Ascending aorta (tissue), 2 donors: ENCODE measurements at regions not wholly inside any gene's neighbourhood (a gene's known extent, or its start where the extent isn't known, plus 50 kb on each side); places are given as distances from the start of the nearest gene placed in this dataset.

Experiments used
- DNase-seq, 2 donors: peaks; one replicate each; pipeline ENCODE4 v3.0.0-alpha.2; 2019; ENCODE audit warnings: low spot score in 2 of 2
- H3K27ac ChIP-seq, 2 donors: fragments of 200-600 bp; sonication (generic); one replicate each; pipeline ENCODE4 v1.5.1; 2016 to 2017; ENCODE audit warnings: mild to moderate bottlenecking in 1 of 2
- H3K27me3 ChIP-seq: fragments of 200-600 bp; sonication (generic); one replicate; pipeline ENCODE4 v1.5.1; 2017
- H3K36me3 ChIP-seq, 2 donors: fragments of 200-600 bp; sonication (generic); one replicate each; pipeline ENCODE4 v1.5.1; 2016
- H3K4me1 ChIP-seq, 2 donors: fragments of 200-600 bp; sonication (generic); one replicate each; pipeline ENCODE4 v1.5.1; 2016 to 2017; ENCODE audit warnings: mild to moderate bottlenecking in 1 of 2
- H3K4me3 ChIP-seq, 2 donors: fragments of 200-600 bp; sonication (generic); one replicate each; pipeline ENCODE4 v1.5.1; 2016 to 2017; ENCODE audit warnings: mild to moderate bottlenecking in 1 of 2
- H3K9me3 ChIP-seq, 2 donors: fragments of 200-600 bp; sonication (generic); one replicate each; pipeline ENCODE4 v1.5.1; 2016
- CTCF ChIP-seq, 3 experiments: fragments of 200-600 bp in 2 of 3; fragments of 450-650 bp in 1 of 3; sonication (generic) in 2 of 3; IDR thresholded peaks; one replicate each; pipeline ENCODE4 v1.5.1; 2016 to 2019; ENCODE audit warnings: antibody characterized with exemption in 3 of 3, mild to moderate bottlenecking in 1 of 3, moderate library complexity in 1 of 3
- intact Hi-C: fragments of 100-400 bp; cut with DNase I; formaldehyde crosslinking; loops from one replicate; pipeline ENCODE4 v1.15.1; 2023

DNA sequence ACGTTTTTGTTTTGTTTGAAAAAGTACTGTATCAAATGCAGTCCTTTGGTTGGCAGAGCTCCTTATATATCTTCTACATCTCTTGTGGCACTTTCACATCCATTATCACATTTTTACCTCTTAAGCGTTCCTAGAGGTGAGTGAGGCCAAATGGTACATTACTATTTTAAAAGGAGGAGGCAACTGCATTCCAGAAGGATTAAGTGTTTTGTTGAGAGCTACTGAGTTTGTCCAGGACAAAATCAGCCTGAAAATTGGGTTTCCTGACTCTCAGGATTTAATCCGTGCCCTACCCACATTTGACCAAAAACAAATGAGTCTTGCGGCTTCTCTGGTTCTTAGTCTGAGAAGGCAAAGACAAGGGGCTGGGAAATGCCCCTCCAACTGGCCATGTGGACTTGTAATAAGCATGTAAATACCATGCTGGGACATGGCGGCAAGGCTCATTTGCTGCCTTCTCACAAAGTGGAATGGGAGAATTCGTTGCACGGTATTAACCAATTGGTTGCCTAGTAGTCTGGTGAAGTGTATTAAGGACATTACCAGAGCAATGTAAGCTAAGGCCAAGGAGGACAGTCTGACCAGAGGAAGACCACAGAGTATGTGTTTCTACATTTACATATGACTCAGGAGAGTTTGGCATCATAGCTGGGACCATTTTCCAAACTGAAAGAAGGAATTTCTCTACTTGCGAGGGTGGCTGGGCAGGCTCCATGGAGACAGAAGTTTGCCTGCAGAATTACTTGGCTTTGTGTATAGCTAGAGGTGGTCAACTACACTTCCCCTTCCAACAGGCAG lies 175.8 kb upstream of the PLXNC1 start:
- Histone ChIP-seq H3K9me3 (no peaks in the 10 kb centered on the region), H3K4me1 (peaks cover 4 to 21% of the 10 kb centered on the region in 2 donors), H3K4me3 (peak overlapping the region in 1 of 2 donors; percentile 4), H3K27me3 (no peaks in the 10 kb centered on the region), H3K36me3 (no peaks in the 10 kb centered on the region), H3K27ac (peak overlapping the region; percentile 79 to 84)
- intact Hi-C loops: loop anchor here (5.0 to 10.0 kb wide), 2 partner anchors 58 to 145 kb away; no protein-coding TSS in a partner anchor
- TF ChIP-seq CTCF (IDR thresholded peaks at IDR 0.05): no peak
- DNase-seq: peak in 1 of 2 donors; percentile 67

DNA sequence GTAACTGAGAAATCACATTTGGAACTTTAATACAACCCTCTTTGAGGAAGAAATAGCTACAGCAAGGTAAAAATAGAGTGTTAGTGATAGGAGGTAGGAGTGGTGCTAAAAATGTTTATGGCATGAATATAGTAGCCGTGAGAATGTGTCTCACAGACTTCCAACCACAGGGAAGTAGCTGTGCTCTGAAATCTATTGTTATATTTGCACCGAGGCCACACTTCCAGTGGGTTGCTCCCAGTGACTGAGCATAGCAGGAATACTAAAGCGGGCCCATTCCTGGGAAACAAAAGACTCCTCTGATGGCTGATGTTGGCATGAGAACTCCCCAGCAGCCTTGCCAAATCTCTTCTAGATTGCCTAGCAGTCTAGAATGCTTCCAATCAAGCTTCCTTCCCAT lies 174.1 kb upstream of the PLXNC1 start:
- DNase-seq: no peak
- no peaks in the 10 kb centered on the region for H3K36me3 ChIP-seq
- no peak for TF ChIP-seq CTCF (IDR thresholded peaks at IDR 0.05)
- H3K4me1 ChIP-seq: peaks cover 4 to 24% of the 10 kb centered on the region in 2 donors
- no peaks in the 10 kb centered on the region for H3K27me3 ChIP-seq
- intact Hi-C loops: loop anchor here (5.0 to 10.0 kb wide), 2 partner anchors 59 to 147 kb away; no protein-coding TSS in a partner anchor
- no peaks in the 10 kb centered on the region for H3K9me3 ChIP-seq
- no peak overlapping the region for H3K4me3 ChIP-seq
- H3K27ac ChIP-seq: peak overlapping the region in 1 of 2 donors; percentile 84

- DNase-seq: no peak
- Histone ChIP-seq H3K4me3 (no peak overlapping the region), H3K9me3 (no peaks in the 10 kb centered on the region), H3K4me1 (peaks cover 4 to 24% of the 10 kb centered on the region in 2 donors), H3K27me3 (no peaks in the 10 kb centered on the region), H3K36me3 (no peaks in the 10 kb centered on the region), H3K27ac (no peak overlapping the region)
- intact Hi-C loops: loop anchor here (5.0 to 10.0 kb wide), 2 partner anchors 61 to 96 kb away; no protein-coding TSS in a partner anchor
- TF ChIP-seq CTCF (IDR thresholded peaks at IDR 0.05): no peak
Observed at GRCh38 chr12:93976024-93976423, 172.4 kb upstream of the PLXNC1 start.

DNA sequence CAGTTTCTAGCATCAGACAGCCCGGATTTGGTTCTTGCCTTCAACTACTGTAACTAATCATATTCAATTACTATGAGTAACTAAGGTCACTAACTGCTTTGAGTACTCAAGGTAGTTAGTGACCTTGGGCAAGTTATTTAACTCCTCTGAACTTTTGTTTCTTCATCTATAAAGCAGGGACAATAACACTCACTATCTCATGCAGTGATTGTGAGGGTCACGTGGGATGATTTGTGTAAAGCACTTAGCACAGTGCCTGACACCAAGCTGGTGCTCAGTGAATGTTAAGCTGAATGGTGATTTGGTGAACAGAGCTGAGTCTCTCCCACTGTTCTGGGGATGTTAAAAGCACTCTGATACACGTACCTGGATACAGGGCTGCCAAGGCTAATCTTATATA lies 171.3 kb upstream of the PLXNC1 start:
- intact Hi-C loops: loop anchor here (5.0 to 10.0 kb wide), 2 partner anchors 62 to 95 kb away; no protein-coding TSS in a partner anchor
- Histone ChIP-seq H3K4me3 (no peak overlapping the region), H3K27me3 (no peaks in the 10 kb centered on the region), H3K4me1 (peaks cover 4 to 23% of the 10 kb centered on the region in 2 donors), H3K27ac (no peak overlapping the region), H3K9me3 (no peaks in the 10 kb centered on the region), H3K36me3 (no peaks in the 10 kb centered on the region)
- TF ChIP-seq CTCF (IDR thresholded peaks at IDR 0.05): no peak
- DNase-seq: no peak

DNA sequence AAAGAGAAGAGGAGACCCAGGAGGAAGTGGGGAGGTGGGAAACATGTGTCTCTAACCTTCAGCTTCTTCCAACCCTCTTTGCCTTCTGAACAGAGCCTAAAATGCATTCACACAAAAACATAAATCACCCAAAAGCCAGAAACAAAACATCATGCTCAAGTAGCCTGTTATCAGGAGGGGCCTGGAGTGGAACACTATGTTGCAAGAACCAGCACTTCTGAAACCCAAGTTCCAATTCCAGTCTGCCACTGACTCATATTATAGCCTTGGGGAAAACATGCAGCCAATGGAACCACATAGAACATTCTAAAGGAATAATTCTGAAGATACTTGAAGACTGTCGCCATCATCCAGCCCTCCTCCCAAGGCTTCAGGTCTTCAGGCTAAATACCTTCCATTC lies 169.8 kb upstream of the PLXNC1 start:
- H3K36me3 ChIP-seq: no peaks in the 10 kb centered on the region
- no peak overlapping the region for H3K4me3 ChIP-seq
- no peak for TF ChIP-seq CTCF (IDR thresholded peaks at IDR 0.05)
- H3K9me3 ChIP-seq: no peaks in the 10 kb centered on the region
- H3K27me3 ChIP-seq: no peaks in the 10 kb centered on the region
- intact Hi-C loops: loop anchor here (2.0 to 10.0 kb wide), 4 partner anchors 28 to 410 kb away; no protein-coding TSS in a partner anchor
- H3K4me1 ChIP-seq: peaks cover 0 to 12% of the 10 kb centered on the region in 2 donors
- peak overlapping the region in 1 of 2 donors; percentile 26 for H3K27ac ChIP-seq
- DNase-seq: peak in 1 of 2 donors; percentile 74
